ENCODE measurements at regions not wholly inside any gene's neighbourhood (a gene's known extent, or its start where the extent isn't known, plus 50 kb on each side); places are given as distances from the start of the nearest gene placed in this dataset.

GRCh38 chr18:54710074-54710899 lies 118.0 kb upstream of the RAB27B start:
- no peak for DNase-seq (ENCODE audit: low read depth in 2 of 2)
- Histone ChIP-seq H3K9me3 (ENCODE audit: control insufficient read depth, insufficient read depth, low read depth, low read length) (no peaks in the 10 kb centered on the region), H3K9ac (ENCODE audit: insufficient read depth, low read length) (no peak overlapping the region), H3K79me2 (ENCODE audit: control insufficient read depth, insufficient read depth, low read length) (no peaks in the 10 kb centered on the region), H3K27me3 (ENCODE audit: control insufficient read depth, insufficient read depth, low read length) (no peaks in the 10 kb centered on the region), H3K36me3 (ENCODE audit: control insufficient read depth, insufficient read depth, low read length) (no peaks in the 10 kb centered on the region), H4K20me1 (ENCODE audit: control insufficient read depth, extremely low read depth, insufficient read depth, low read length) (no peaks in the 10 kb centered on the region), H3K27ac (ENCODE audit: insufficient read depth, low read length) (no peak overlapping the region), H3K4me1 (ENCODE audit: control insufficient read depth, extremely low read depth, insufficient read depth, low read length) (peaks cover 4% of the 10 kb centered on the region), H3K4me2 (ENCODE audit: extremely low read depth, insufficient read depth, low read length) (no peak overlapping the region), H3K4me3 (replicated peaks in 1 of 4; ENCODE audit: control extremely low read depth in 1 of 4, insufficient read depth in 1 of 4, low read depth in 3 of 4, low read length in 4 of 4) (no peak overlapping the region), H2AFZ (ENCODE audit: low read length) (no peak overlapping the region)
- TF ChIP-seq EZH2 (IDR thresholded peaks at IDR 0.05; ENCODE audit: low read length, missing control alignments) (no peak), CTCF (conservative IDR thresholded peaks at IDR 0.05 in 1 of 2, IDR thresholded peaks at IDR 0.05 in 1 of 2; ENCODE audit: low read depth in 1 of 2, low read length in 2 of 2) (no peak)

DNA sequence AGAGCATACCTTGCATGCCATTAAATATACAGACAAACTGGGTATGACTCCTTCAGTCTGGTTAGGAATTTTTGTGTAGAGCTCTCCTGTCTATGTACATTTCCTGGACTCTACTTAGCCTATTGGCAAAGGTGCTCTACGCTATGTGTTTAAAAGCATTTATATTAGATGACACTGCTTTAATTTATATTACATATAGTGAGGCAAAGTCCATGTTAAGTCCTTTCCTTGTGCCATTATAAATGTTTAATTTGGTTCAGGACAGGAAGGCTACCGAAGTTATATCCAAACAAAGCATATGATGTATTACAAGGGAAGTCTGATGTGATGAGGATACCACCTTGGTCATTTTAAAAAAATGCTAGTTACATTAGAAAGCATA lies 117.4 kb upstream of the RAB27B start:
- no peak overlapping the region for H3K9ac ChIP-seq (ENCODE audit: insufficient read depth, low read length)
- TF ChIP-seq CTCF (conservative IDR thresholded peaks at IDR 0.05 in 1 of 2, IDR thresholded peaks at IDR 0.05 in 1 of 2; ENCODE audit: low read depth in 1 of 2, low read length in 2 of 2) (no peak), EZH2 (IDR thresholded peaks at IDR 0.05; ENCODE audit: low read length, missing control alignments) (no peak)
- no peaks in the 10 kb centered on the region for H3K9me3 ChIP-seq (ENCODE audit: control insufficient read depth, insufficient read depth, low read depth, low read length)
- H3K79me2 ChIP-seq (ENCODE audit: control insufficient read depth, insufficient read depth, low read length), result no peaks in the 10 kb centered on the region
- H3K36me3 ChIP-seq (ENCODE audit: control insufficient read depth, insufficient read depth, low read length), result no peaks in the 10 kb centered on the region
- H3K27ac ChIP-seq (ENCODE audit: insufficient read depth, low read length), result no peak overlapping the region
- H2AFZ ChIP-seq (ENCODE audit: low read length), result no peak overlapping the region
- no peak overlapping the region for H3K4me3 ChIP-seq (replicated peaks in 1 of 4; ENCODE audit: control extremely low read depth in 1 of 4, insufficient read depth in 1 of 4, low read depth in 3 of 4, low read length in 4 of 4)
- H3K27me3 ChIP-seq (ENCODE audit: control insufficient read depth, insufficient read depth, low read length), result no peaks in the 10 kb centered on the region
- H3K4me1 ChIP-seq (ENCODE audit: control insufficient read depth, extremely low read depth, insufficient read depth, low read length), result peaks cover 4% of the 10 kb centered on the region
- no peak for DNase-seq (ENCODE audit: low read depth in 2 of 2)
- no peak overlapping the region for H3K4me2 ChIP-seq (ENCODE audit: extremely low read depth, insufficient read depth, low read length)
- no peaks in the 10 kb centered on the region for H4K20me1 ChIP-seq (ENCODE audit: control insufficient read depth, extremely low read depth, insufficient read depth, low read length)

GRCh38 chr18:54712306-54712705 lies 116.0 kb upstream of the RAB27B start:
- no peak overlapping the region for H3K9ac ChIP-seq (ENCODE audit: insufficient read depth, low read length)
- peaks cover 4% of the 10 kb centered on the region for H3K4me1 ChIP-seq (ENCODE audit: control insufficient read depth, extremely low read depth, insufficient read depth, low read length)
- H3K9me3 ChIP-seq (ENCODE audit: control insufficient read depth, insufficient read depth, low read depth, low read length), result no peaks in the 10 kb centered on the region
- no peak overlapping the region for H2AFZ ChIP-seq (ENCODE audit: low read length)
- no peaks in the 10 kb centered on the region for H3K36me3 ChIP-seq (ENCODE audit: control insufficient read depth, insufficient read depth, low read length)
- no peak overlapping the region for H3K4me3 ChIP-seq (replicated peaks in 1 of 4; ENCODE audit: control extremely low read depth in 1 of 4, insufficient read depth in 1 of 4, low read depth in 3 of 4, low read length in 4 of 4)
- DNase-seq (ENCODE audit: low read depth in 2 of 2), result peak; percentile 82
- no peaks in the 10 kb centered on the region for H3K27me3 ChIP-seq (ENCODE audit: control insufficient read depth, insufficient read depth, low read length)
- H3K79me2 ChIP-seq (ENCODE audit: control insufficient read depth, insufficient read depth, low read length), result no peaks in the 10 kb centered on the region
- H4K20me1 ChIP-seq (ENCODE audit: control insufficient read depth, extremely low read depth, insufficient read depth, low read length), result no peaks in the 10 kb centered on the region
- TF ChIP-seq EZH2 (IDR thresholded peaks at IDR 0.05; ENCODE audit: low read length, missing control alignments) (no peak), CTCF (conservative IDR thresholded peaks at IDR 0.05 in 1 of 2, IDR thresholded peaks at IDR 0.05 in 1 of 2; ENCODE audit: low read depth in 1 of 2, low read length in 2 of 2) (no peak)
- no peak overlapping the region for H3K27ac ChIP-seq (ENCODE audit: insufficient read depth, low read length)
- H3K4me2 ChIP-seq (ENCODE audit: extremely low read depth, insufficient read depth, low read length), result no peak overlapping the region

All from fibroblast of lung (primary cell).